ENCODE measurements at regions not wholly inside any gene's neighbourhood (a gene's known extent, or its start where the extent isn't known, plus 50 kb on each side); places are given as distances from the start of the nearest gene placed in this dataset.
"Not testable (repeated sequence)": the region's sequence is repeated elsewhere in the genome, so short reads cannot be mapped to it uniquely, and the experiment has no call there.

GRCh38 chr2:64924170-64924934 is 64.8 kb upstream of the SLC1A4 start:
- no peak for DNase-seq

DNA sequence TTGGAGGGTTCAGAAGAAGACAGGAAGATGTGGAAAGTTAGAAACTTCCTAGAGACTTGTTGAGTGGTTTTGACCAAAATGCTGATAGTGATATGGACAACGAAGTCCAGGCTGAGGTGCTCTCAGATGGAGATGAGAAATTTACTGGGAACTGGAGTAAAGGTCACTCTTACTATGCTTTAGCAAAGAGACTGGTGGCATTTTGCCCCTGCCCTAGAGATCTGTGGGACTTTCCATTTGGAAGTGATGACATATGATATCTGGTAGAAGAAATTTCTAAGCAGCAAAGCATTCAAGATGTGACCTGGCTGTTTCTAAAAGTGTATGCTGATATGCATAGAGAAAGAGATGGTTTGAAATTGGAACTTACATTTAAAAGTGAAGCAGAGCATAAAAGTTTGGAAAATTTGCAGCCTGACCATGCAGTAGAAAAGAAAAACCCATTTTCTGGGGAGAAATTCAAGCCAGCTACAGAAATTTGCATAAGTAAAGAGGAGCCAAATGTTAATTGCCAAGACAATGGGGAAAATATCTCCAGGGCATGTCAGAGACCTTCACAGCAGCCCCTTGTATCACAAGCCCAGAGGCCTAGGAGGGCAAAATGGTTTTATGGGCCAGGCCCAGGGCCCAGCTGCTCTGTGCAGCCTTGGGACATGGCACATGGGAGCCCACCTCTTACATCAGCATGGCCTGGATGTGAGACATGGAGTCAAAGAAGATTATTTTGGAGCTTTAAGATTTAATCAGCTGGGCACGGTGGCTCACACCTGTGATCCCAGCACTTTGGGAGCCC is 63.1 kb upstream of the SLC1A4 start:
- DNase-seq: not testable (repeated sequence)

DNA sequence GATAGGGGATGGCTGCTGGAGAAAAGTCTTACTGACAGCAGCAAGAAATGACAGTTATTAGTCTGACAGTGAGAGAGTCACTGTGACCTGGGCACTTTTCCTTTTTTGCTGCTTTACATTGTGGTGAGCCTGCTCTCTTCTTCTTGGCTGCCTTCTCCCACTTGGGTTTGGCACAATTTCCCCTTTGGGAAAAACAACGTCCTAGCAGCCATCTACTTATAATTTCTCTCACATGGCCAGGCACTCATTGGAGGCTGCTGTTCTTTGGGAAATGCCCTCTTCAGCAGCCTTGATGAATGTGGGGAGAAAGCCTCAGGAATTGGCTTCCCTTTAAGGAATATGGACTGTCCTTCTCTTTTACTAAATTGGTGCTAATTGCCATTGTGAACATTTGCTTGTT is 60.4 kb upstream of the SLC1A4 start:
- no peak for DNase-seq

GRCh38 chr2:64929333-64929732 is 59.9 kb upstream of the SLC1A4 start:
- no peak for DNase-seq

- DNase-seq: no peak
Observed at GRCh38 chr2:64930258-64930671, 58.9 kb upstream of the SLC1A4 start.

- no peak for DNase-seq
Observed at GRCh38 chr2:64931246-64932115, 57.7 kb upstream of the SLC1A4 start.

DNA sequence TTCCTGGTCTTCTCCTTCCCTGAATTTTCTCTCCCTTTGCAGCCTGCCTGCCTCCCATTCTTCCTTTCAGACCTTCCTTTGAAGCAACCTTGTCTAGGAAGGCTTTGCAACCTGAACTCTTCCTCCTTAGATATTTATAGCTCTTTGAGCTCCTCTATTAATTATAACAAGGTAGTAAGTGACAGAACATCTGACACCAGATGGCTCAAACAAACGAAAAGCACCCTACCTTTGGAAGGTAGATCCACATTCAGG is 57.2 kb upstream of the SLC1A4 start:
- DNase-seq: no peak

DNA sequence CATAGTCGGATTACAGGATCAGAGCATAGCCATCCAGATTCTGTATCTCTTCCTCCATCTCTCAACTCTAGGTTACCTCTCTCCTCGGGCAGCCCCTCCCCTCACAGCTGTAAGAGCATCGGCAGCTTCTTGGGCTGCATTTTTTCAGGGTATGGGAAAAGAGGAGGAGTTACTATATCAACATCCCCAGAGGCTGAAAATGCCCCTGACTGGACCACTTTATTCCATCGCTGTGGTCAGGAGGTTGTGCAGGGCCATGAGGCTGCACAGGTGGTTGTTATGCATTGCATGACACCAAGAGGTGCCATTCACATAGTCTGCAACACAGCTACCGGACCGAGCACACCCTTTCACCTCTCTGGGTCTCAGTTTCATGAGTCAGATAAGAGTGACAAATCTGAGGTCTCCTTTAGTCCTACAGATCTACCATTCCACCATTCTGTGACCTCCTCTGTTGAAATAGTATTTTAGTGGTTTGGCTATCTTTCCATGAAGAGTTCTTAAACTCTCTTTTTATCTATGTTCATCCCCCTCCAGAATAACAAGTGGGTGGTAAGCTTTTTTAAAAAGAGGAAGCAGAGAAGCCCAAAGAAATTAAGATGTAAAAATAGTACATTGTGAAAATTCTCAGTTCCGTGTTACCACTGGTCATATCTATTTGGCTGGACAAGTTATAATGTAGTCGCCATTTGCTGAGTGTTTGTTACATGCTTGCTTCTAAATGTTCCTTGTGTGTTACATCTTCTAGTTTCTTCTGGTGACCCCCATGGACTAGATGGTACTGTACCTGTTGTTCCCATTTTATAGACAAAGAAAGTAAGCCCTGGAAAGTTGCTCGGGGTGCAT is 56.6 kb upstream of the SLC1A4 start:
- no peak for DNase-seq

- no peak for DNase-seq
Observed at GRCh38 chr2:64934530-64934929, 54.7 kb upstream of the SLC1A4 start.

GRCh38 chr2:64936809-64937208 is 52.4 kb upstream of the SLC1A4 start:
- no peak for DNase-seq

- not testable (repeated sequence) for DNase-seq
Observed at GRCh38 chr2:64937314-64937686, 51.9 kb upstream of the SLC1A4 start.

GRCh38 chr2:64937687-64938491 is 51.3 kb upstream of the SLC1A4 start:
- no peak for DNase-seq

DNA sequence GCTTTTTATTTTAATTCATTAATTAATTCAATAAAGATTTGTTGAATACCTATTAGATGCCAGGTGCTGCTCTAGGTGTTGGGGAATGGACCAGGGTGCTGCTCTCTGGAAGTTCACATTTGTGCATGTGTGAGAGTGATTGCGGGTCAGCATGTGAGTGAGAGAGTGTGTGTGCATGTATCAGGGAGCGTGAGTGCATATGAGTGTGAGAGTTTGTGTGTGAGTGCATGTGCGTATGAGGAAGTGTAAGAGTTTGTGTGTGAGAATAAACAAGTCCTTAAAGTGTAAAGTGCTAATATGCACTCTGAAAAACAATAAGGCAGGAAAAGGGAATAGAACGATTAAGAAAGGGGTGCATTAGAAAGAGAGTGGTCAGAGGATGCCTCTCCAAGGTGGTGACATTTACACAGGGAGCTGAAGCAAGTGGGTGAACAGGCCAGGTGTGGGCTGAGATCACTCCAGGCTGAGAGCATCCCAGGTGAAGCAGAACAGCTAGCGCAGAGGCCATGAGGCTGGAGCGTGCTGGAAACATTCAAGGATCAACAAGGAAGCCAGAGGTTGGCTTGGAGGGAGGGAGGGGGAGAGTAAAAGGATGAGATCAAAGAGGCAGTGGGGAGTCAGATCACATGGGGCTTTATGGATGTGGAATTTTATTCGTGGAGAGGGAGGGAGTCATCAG is 50.5 kb upstream of the SLC1A4 start:
- DNase-seq: no peak

DNA sequence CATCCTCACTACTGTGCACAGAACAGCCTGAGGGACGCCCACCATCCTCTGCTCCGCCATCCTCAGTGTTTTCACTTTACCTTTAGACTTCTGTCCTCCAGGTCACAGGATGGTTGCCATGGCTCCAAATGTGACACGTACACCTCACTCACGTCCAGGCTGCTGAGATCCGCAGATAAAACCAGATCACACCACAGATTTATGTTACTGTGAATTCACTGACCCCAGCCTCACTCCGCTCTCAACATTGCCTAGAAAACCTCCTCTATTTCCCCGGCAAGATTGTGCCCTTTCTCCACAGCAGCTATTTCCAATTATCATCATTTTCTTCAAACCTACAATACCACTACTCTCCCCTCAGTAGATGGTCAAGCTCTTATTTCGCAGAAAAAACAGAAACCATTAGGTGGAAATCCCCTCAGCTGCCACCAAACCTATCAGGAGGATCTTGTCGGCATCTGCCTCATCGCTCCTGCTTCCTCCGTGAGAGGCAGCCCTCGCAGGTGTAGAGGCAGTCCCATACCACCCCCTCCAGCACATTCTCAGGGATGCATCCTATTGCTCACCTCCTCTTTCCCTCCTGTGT is 49.8 kb upstream of the SLC1A4 start:
- no peak for DNase-seq

Measured in activated gamma-delta T cell treated with Interleukin-2 at 50 U/mL for 16 hours (primary cell).